NCI-H2196 (cell line): ENCODE measurements at regions not wholly inside any gene's neighbourhood (a gene's known extent, or its start where the extent isn't known, plus 50 kb on each side); places are given as distances from the start of the nearest gene placed in this dataset.
A peak's percentile ranks its signal among the peaks of the same experiment; 100 is the strongest.
"Not testable (repeated sequence)": the region's sequence is repeated elsewhere in the genome, so short reads cannot be mapped to it uniquely, and the experiment has no call there.

Source experiments
- DNase-seq: peaks from one replicate; lab custom pipeline; 2025; ENCODE audit not compliant: unreplicated experiment; lab: John Stamatoyannopoulos, UW

DNA sequence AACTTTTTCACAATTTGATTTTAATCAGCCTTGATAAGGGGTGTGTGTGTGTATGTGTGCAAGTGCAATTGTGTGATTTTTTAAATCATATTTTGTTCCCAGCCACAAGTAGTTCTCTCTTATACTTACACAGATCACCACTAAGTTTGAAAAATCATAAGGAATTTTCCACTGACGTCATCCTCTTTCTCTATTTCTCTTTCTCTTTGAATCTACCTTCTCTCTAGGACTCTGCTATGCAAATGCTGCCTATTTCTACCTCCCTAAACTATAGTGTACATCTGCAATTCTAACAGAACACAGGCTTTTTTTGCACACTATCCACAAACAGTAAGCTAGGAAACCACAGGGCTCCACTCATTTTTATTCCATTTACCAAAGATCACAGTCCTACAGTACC is 254.6 kb upstream of the CYLC2 start:
- no peak for DNase-seq

GRCh38 chr9:102728946-102729345 is 266.2 kb upstream of the CYLC2 start:
- no peak for DNase-seq

- DNase-seq: no peak
These were observed 280.9 kb upstream of the CYLC2 start for GRCh38 chr9:102714184-102714583.

DNA sequence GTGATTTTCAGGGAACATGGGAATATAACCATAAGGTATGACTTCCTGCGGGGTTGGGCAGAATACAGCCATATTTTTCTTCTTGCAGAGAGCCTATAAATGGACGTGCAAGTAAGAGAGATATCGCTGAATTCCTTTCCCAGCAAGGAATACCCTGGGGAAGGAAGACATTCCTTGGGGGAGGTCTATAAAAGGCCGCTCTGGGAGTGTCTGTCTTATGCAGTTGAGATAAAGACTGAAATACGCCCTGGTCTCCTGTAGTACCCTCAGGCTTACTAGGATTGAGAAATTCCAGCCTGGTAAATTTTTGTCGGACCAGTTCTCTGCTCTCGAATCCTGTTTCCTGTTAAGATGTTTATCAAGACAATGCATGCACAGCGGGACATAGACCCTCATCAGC is 282.2 kb upstream of the CYLC2 start:
- not testable (repeated sequence) for DNase-seq

DNA sequence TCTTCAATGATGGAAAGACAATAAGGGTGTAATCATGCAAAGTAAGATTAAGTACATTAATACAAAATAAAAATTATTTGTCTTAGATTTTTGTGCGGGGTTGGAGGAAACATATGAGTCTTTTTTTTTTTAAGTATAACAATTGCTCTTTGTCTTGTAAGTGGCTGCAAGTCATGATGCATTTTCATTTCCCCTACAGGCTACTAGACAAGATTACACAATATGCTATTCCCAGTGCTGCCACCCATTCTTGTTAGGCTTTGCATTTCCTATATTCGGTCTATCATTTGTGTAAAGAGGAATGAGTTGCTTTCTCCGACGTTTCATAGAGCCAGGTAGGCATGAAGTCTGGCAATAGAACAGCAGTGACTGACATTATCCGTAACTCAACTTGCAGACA is 294.2 kb upstream of the CYLC2 start:
- no peak for DNase-seq

DNA sequence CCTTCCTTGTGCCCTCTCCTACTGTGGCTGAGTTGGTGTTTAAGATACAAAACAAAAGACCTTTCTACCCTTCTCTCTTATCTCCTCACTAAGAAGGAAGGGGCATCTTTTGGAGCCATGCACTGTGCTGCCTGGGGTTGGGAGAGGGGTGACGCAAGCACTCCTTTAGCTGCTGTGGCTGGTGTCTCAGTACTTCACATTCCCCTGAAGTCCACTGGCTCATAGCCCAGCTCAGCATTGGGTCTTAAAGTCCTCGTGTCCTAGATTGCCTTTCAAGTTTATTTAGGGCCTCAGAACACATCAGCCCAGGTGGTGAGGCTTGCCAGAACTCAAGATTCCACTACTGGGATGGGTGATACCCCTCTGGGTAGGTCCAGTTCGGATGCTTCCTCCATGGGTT is 325.9 kb upstream of the CYLC2 start:
- no peak for DNase-seq

DNA sequence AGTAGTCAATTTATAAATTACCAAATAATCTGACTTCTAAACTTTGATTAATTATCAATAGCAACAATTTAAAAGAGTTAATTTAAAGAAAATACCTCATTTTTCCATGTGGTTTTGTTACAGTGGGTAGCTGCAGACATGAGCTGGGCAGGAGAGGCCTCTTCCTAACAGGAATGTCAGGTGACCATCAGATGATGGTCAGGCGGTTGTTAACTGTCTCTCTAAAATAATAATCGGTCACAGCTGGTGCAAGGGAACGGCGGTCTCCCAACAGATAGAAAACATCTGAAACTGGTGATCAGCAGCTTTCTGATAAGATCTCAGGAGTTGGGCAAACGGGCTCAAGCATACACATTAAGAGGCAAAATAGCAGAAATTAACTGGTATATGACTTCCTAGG is 342.7 kb upstream of the CYLC2 start:
- no peak for DNase-seq

DNA sequence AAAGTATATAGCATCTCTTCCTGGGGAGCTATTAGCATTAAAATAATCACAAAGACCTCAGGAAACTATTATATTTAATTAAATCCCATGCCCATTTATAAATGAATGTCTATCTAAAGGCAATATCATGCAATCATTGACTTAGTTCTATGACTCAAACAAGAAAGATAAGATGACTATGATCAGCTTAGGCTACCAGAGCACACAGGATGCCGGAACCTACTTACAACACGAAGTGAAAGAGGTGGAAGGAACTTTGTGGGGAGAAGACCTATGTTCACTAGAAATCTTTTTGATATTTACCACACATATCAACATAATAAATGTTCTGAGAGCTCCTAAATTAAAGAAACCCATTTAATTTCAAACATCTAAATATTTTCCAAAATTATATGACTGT is 344.2 kb upstream of the CYLC2 start:
- no peak for DNase-seq

DNA sequence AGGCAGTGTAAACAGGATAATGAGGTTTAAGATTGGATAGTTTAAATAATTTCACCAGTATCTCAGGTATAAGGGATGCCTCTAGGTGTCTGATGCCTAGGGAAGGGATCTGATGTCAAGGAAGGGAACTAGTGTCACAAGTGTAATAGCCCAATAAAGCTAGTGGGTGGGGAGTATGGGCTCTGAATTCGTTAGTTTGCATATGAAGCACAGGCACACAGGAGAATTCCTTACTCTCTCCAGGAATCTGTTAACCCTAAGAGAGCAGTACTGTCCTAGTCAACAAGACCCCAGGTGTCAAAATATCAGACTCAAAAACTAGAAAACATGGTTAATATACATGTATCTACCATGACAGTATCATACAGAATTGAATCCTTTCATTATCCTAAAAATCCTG is 352.5 kb upstream of the CYLC2 start:
- no peak for DNase-seq

- DNase-seq: no peak
These were observed 363.6 kb upstream of the CYLC2 start for GRCh38 chr9:102631559-102631958.

DNA sequence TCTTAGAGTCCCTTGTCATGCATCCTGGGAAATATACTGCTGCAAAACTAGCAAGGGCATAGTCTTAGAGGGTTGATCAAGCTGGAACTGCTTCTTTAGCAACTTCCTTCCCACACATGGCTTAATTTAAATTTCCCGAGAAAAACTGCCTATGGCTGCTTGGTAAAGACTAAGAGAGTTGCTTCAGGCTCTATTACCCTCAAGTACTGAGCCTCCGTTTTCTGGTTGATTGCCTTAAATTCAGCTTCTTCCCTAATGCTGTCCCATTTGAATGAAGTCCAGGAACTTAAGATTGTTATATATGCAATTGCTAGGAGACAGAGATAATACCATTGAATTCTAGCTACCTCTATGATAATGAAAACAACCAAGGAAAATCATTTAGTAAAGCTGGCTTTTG is 385.7 kb upstream of the CYLC2 start:
- no peak for DNase-seq

- DNase-seq: not testable (repeated sequence)
These were observed 391.6 kb upstream of the CYLC2 start for GRCh38 chr9:102603198-102604195.

DNA sequence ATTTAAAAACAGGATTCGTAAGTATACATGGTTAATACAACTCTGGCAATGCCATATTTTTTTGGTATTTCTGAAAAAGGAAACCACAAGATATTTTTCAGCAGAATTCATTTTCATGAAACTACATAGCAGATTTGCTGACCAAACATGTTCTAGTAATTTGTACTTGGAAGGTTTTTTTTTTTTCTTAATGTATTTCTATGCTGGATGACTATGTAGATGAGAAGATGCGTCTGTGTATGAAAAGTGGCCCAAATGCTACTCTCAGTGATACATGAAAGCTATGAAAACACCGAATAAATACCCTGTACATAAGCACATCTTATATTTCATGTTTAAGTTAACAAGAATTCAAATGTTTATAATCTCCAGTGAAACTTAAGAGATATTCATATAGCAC is 400.9 kb upstream of the CYLC2 start:
- DNase-seq: no peak

- DNase-seq: no peak
These were observed 407.9 kb upstream of the CYLC2 start for GRCh38 chr9:102587281-102587680.

DNA sequence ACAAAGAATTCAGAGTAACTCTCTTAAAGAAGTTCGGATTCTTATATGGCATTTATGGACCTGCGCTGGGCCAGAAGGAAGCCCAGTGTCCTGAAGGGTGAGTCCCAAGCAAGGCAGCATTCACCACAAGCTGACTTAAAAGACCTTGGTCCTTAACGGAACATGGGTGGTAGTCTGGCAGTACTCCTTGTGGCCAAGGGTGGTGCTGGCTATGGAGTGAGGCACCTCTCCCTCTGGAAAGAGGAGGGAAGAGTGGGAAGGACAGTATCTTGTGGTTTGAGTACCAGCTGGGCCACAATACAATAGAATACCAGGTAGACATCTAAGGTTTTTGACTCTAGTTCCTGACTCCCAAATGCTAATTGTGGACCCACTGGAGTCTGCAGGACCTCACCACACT is 425.7 kb upstream of the CYLC2 start:
- DNase-seq: no peak

- no peak for DNase-seq
These were observed 443.8 kb upstream of the CYLC2 start for GRCh38 chr9:102551346-102551745.

DNA sequence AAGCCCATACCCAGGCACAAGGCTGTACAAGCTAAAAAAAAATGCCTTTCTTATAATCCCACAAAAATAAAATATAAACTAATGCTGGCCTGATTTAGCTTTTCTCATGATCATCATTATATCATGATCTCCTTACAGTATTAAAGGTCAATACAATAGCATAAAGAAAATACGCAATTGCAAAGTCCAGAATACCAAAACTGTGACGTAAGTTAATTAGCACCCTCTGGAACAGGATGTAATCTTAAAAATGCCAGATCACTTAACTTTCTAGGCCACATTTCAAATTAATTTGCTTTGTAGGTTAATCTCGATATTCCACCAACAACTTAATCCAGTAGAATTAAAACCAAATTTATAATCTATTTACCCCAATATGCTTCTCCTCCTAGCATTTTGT is 444.2 kb upstream of the CYLC2 start:
- DNase-seq: no peak

DNA sequence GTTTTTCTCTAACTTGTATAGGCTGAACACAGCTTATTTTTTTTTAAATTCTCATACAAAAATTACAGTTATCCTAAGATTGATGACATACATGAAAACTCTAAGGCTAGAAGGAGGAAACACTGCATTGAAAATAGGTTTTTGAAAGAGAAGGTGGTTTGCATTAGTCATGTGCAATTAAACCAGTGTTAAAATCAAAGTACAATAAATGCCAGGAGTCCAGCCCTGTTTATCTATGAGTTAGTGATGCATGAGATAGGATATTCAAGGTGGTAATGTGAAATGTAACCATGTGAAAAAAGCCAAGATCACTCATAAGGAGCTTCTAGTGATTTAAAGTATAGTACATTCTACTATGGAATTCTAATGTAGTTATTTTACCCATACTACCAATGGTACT is 444.9 kb upstream of the CYLC2 start:
- DNase-seq: no peak

DNA sequence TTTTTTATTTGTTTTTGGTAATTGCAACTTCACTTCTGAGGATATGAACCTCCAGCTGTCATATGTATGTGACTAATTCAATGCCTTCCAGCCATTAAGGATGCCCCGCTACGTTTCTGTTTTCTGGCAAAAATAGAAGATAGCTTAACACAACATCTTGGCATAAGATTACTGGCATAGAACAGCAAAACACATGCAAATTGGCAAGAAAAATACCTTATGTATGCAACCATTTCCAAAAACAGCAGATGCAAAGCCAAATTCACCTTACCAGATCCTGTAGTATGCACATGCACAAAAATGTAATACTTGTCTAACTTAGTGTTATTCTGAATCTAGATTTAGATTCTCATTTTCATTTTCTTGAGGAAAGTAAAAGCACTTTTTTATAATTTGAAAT is 461.1 kb upstream of the CYLC2 start:
- DNase-seq: no peak

- DNase-seq: no peak
These were observed 473.9 kb upstream of the CYLC2 start for GRCh38 chr9:102521097-102521755.

DNA sequence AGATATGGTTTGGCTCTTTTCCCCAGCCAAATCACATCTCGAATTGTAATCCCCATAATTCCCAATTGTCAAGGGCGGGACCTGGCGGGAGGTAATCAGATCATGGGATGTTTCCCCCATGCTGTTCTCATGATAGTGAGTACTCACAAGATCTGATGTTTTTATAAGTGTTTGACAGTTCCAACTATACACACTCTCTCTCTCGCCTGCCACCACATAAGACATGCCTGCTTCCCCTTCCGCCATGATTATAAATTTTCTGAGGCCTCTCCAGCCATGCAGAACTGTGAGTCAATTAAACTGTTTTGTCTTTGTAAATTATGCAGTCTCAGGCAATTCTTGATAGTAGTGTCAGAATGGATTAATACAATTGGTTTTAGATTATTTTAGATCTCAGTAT is 475.7 kb upstream of the CYLC2 start:
- no peak for DNase-seq

DNA sequence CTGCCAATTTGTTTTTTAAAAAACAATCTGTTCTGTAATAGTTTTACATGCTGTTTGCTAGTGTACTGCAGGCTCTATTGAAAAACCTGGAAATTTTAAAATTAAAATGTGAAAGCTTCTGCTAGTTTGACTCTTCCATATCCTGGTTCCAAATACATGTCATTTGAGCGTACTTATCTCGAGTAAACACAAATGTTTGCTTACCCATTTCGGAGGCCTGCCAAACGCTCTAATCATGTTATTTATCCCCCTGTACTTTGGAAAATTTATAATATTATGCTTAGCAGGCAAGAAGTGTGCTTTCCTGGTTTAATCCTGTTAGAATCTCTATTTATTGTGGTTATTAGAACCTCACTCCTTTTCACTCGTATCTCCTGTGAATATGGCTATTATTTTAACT is 476.8 kb upstream of the CYLC2 start:
- peak; percentile 7 for DNase-seq
